RWPE1 (cell line): ENCODE measurements at regions not wholly inside any gene's neighbourhood (a gene's known extent, or its start where the extent isn't known, plus 50 kb on each side); places are given as distances from the start of the nearest gene placed in this dataset.
A peak's percentile ranks its signal among the peaks of the same experiment; 100 is the strongest.

Source experiments
- CTCF ChIA-PET: fragments of 350-600 bp; sonication (Branson Sonifier 250); formaldehyde crosslinking; extraction: SDS; loops from one replicate; lab custom pipeline; 2021; lab: Yijun Ruan, JAX
- POLR2A ChIA-PET: fragments of 400-600 bp; formaldehyde crosslinking; extraction: SDS; loops from one replicate; lab custom pipeline; 2020; ENCODE audit warnings: antibody characterized with exemption; ENCODE audit not compliant: low non-redundant PET; lab: Yijun Ruan, JAX
- DNase-seq: peaks from one replicate; pipeline ENCODE4 v3.0.0; 2012; ENCODE audit warnings: low spot score
- H3K27ac ChIP-seq: fragments of 450-650 bp; 2 replicates; pipeline ENCODE4 v1.5.1; 2017
- TF ChIP-seq, protein P1 (sequence below): fragments of 450-650 bp; conservative IDR thresholded peaks from 2 replicates; pipeline ENCODE4 v1.5.1; 2017; ENCODE audit warnings: low read depth, mild to moderate bottlenecking

DNA sequence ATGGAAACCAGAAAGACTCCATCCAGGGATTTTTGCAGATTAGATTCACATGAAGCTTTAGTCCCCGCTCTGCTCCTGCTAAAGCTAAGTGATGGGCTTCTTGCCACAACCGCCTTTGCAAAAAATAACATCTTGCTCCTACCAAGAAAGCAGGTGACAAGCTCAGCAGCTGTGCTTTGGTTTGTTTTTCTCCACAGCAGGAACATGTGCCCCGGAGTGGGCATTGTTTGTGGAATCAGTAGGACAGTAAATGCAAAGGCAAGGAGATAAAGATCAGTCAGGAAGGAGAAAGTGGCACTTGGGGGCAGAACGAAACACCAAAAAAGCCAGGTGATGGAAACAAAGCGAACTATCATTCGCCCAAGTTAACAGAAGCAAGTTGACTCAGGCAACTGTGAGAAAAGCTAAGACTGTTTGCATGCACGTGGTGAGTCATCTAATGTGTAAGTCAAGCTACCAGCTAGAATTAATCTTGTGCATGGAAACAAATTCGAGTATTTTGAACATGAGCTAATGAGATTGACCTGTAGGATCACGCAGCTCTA is 165.5 kb upstream of the PLXNC1 start:
- TF ChIP-seq, protein P1, sequence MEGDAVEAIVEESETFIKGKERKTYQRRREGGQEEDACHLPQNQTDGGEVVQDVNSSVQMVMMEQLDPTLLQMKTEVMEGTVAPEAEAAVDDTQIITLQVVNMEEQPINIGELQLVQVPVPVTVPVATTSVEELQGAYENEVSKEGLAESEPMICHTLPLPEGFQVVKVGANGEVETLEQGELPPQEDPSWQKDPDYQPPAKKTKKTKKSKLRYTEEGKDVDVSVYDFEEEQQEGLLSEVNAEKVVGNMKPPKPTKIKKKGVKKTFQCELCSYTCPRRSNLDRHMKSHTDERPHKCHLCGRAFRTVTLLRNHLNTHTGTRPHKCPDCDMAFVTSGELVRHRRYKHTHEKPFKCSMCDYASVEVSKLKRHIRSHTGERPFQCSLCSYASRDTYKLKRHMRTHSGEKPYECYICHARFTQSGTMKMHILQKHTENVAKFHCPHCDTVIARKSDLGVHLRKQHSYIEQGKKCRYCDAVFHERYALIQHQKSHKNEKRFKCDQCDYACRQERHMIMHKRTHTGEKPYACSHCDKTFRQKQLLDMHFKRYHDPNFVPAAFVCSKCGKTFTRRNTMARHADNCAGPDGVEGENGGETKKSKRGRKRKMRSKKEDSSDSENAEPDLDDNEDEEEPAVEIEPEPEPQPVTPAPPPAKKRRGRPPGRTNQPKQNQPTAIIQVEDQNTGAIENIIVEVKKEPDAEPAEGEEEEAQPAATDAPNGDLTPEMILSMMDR: no peak

DNA sequence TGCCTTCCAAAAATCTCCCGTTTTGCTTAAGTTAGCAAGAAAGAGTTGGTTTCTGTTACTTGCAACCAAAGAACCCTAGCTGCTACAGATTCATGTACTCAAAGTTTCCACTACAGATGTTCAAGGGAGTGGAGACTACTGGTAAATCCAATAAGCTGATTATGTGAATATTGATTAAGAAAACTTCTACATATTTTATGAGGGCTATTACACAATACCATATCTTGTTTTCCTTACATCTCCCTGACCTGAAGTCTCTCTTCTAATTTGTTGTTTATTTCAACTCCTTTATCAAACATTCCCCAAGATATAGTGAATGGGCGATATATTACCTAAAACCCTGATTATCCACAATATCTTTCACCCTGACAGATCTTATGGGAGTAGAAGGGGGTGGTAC is 164.4 kb upstream of the PLXNC1 start:
- no peak overlapping the region for H3K27ac ChIP-seq
- CTCF ChIA-PET: no interaction called here
- POLR2A ChIA-PET: no interaction called here
- no peak for DNase-seq
- TF ChIP-seq, protein P1: no peak

More for the DNA sequence above, 165.5 kb upstream of the PLXNC1 start:
- ChIA-PET POLR2A (no interaction called here), CTCF (interaction anchor here (0.6 kb wide), 1 partner anchor 453 kb away, joined by 3 read pairs; no protein-coding TSS in a partner anchor)
- no peak overlapping the region for H3K27ac ChIP-seq
- DNase-seq: peak; percentile 30

DNA sequence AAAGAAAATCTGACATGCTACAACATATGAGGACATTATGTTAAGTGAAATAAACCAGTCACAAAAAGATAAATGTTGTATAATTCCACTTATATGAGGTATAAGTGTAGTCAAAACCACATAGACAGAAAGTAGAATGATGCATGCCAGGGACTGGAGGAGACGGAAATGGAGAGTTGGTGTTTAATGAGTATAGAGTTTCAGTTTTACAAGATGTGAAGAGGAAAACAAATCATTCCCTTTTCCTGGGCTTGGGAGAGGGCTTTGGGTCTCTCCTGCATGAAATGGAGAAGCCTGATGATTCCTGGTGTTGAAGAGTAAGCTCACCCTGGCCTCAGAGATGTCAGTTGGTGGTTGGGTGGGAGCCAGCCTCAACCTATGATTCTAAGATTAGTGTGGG is 158.4 kb upstream of the PLXNC1 start:
- TF ChIP-seq, protein P1: no peak
- H3K27ac ChIP-seq: no peak overlapping the region
- CTCF ChIA-PET: no interaction called here
- no peak for DNase-seq
- POLR2A ChIA-PET: no interaction called here

DNA sequence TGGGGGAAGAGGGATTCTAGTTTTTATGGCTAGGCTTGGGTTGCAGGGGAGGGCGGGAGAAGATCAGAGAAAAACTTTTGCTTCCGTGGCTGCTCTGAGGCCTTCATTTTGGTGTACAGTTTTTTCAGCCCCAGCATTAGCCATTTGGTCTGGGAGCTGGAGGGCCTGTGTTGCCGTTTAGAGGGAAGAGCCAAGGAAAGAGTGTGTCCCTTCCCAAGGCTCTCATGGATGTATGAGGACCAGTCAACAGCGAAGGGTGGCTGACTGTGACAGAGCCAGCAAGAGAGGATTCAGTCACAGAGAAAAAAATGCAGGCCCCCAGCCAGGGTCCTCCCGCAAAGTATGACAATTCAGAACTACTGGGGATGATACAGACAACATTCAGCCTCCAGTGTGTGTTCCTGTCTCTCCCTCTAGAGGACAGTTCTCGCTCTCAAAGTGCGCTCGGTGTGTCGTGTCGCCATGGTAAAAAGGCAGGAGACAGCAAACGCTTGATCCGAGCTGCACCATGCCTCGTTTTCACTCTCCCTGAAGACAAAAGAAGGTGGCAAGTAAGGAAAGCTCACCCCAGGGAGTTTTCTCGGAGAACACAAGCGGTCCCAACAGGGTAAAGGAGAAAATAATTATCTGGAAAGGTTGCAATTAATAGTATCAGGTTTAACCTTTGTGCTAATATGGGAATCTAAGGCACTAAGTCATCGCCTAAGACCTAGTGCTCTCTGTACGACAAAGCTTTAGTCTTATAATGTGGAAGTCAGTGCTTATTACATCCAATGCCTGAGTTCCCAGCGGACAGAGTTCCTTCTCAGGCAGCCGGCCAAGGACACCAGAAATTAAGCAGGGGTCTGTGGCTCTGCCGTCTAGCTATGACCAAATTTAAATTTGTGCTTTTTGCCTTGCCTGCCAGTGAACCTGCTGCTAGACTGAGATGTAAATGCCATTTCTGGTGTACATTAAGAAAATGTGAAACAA is 157.3 kb upstream of the PLXNC1 start:
- TF ChIP-seq, protein P1: no peak
- DNase-seq: no peak
- ChIA-PET CTCF (interaction anchor here (0.7 kb wide), 1 partner anchor 105 kb away, joined by 4 read pairs; no protein-coding TSS in a partner anchor), POLR2A (no interaction called here)
- no peak overlapping the region for H3K27ac ChIP-seq

DNA sequence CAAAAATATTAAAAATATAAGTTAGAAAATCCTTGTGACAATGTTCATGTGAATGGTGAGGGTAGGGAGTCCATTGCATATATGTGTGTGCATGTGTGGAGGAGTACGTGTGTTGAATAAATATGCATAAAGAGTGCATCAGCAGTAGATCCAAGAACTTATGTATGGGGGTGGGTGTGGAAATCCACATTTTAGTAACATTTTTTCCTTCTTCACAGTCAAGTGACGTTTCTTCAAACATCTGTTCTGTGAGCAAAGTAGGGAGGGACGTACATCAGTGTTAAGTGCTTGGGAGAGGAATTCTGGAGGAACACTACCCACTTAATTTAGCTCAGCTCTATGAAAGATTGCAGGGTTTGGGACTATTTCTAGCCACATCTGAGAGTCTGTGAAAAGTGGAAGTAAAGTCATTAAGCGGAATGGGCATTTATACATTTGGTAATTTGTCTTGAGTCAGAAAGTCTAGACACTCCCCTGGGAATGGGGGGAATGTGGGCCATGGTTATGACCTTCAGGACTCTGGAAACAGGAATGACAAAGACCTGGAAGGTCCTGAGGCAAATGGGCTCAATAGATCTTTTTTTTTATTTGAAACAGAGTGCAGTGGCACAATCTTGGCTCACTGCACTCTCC is 156.4 kb upstream of the PLXNC1 start:
- H3K27ac ChIP-seq: no peak overlapping the region
- ChIA-PET CTCF (no interaction called here), POLR2A (no interaction called here)
- TF ChIP-seq, protein P1: no peak
- DNase-seq: no peak

DNA sequence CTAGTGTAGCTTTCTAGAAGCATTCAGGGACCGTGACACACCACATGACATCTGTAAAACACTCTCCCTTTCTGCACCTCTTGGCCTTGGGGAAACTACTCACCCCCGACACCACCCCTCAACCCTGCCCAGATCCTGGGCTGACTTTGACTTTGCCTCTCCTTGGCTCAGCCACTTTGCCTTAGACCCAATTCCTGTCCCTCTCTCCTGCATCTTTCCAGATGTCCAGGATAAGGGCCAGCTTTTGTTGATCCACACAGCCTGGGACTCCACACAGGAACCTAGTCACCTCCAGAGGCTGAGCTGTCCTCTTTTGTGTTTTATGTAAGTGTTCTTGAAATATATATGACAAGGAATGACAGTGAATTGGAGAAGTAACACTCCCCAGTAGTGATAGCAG is 153.7 kb upstream of the PLXNC1 start:
- no peak overlapping the region for H3K27ac ChIP-seq
- TF ChIP-seq, protein P1: no peak
- CTCF ChIA-PET: no interaction called here
- POLR2A ChIA-PET: no interaction called here
- no peak for DNase-seq
